Stomach (tissue), 8 donors: ENCODE measurements at regions not wholly inside any gene's neighbourhood (a gene's known extent, or its start where the extent isn't known, plus 50 kb on each side); places are given as distances from the start of the nearest gene placed in this dataset.
A peak's percentile ranks its signal among the peaks of the same experiment; 100 is the strongest.

Experiments
- DNase-seq, 2 donors: peaks; one replicate each; pipeline versions ENCODE4 v3.0.0 to v3.0.0-alpha.2; 2013 to 2019
- H3K27ac ChIP-seq, 5 donors: fragments of 200-600 bp in 4 of 5; sonication (generic) in 4 of 5; one replicate each; pipeline ENCODE4 v1.5.1; 2013 to 2019; ENCODE audit warnings: mild to moderate bottlenecking in 1 of 5, moderate library complexity in 1 of 5
- H3K27me3 ChIP-seq, 3 donors: fragments of 200-600 bp; sonication (generic); one replicate each; pipeline ENCODE4 v1.5.1; 2017 to 2019; ENCODE audit warnings: mixed run types in 1 of 3
- H3K36me3 ChIP-seq, 4 donors: fragments of 200-600 bp; sonication (generic); 1 replicate in 3 of 4; 2 replicates in 1 of 4; pipeline ENCODE4 v1.5.1; 2016 to 2019
- H3K4me1 ChIP-seq, 4 donors: fragments of 200-600 bp; sonication (generic); one replicate each; pipeline ENCODE4 v1.5.1; 2016 to 2019
- H3K4me3 ChIP-seq, 4 donors: fragments of 200-600 bp; sonication (generic) in 3 of 4; one replicate each; pipeline ENCODE4 v1.5.1; 2016 to 2019; ENCODE audit warnings: mild to moderate bottlenecking in 1 of 4
- H3K9me3 ChIP-seq, 4 donors: fragments of 200-600 bp; sonication (generic); one replicate each; pipeline ENCODE4 v1.5.1; 2016 to 2019
- EP300 ChIP-seq: sonication (generic); formaldehyde crosslinking; IDR thresholded peaks from one replicate; pipeline ENCODE4 v1.6.1; 2017; ENCODE audit warnings: antibody characterized with exemption
- POLR2A ChIP-seq, 4 donors: fragments of 450-650 bp; IDR thresholded peaks; one replicate each; pipeline ENCODE4 v1.6.1; 2016; ENCODE audit warnings: antibody characterized with exemption in 4 of 4, control low read depth in 2 of 4, mild to moderate bottlenecking in 1 of 4, moderate library complexity in 1 of 4
- POLR2AphosphoS5 ChIP-seq, 3 donors: sonication (generic); formaldehyde crosslinking; IDR thresholded peaks; one replicate each; pipeline ENCODE4 v1.6.1; 2016; ENCODE audit warnings: antibody characterized with exemption in 3 of 3
- WGBS, 5 donors: extraction: QIAGEN DNeasy Blood & Tissue Kit in 3 of 5; methylation state at CpG; one replicate each; pipeline versions ENCODE4 v1.1.5 to v1.1.7; 2013 to 2018; 5-methylcytosine and 5-hydroxymethylcytosine counted together
- intact Hi-C: fragments of 100-400 bp; cut with DNase I; formaldehyde crosslinking; loops from one replicate; pipeline ENCODE4 v1.15.1; 2023; ENCODE audit warnings: low total_unique reads
- TF ChIP-seq, protein P1 (sequence below), 7 experiments: fragments of 450-650 bp in 4 of 7; fragments of 200-600 bp in 3 of 7; sonication (generic) in 3 of 7; IDR thresholded peaks; one replicate each; pipeline ENCODE4 v1.5.1; 2016 to 2019; ENCODE audit warnings: antibody characterized with exemption in 7 of 7, control low read depth in 2 of 7, mild to moderate bottlenecking in 1 of 7
- donor health status: healthy with polysubstance abuse.
- donor health status: Bipolar disorder and iron deficiency.
- donor health status: healthy.

DNA sequence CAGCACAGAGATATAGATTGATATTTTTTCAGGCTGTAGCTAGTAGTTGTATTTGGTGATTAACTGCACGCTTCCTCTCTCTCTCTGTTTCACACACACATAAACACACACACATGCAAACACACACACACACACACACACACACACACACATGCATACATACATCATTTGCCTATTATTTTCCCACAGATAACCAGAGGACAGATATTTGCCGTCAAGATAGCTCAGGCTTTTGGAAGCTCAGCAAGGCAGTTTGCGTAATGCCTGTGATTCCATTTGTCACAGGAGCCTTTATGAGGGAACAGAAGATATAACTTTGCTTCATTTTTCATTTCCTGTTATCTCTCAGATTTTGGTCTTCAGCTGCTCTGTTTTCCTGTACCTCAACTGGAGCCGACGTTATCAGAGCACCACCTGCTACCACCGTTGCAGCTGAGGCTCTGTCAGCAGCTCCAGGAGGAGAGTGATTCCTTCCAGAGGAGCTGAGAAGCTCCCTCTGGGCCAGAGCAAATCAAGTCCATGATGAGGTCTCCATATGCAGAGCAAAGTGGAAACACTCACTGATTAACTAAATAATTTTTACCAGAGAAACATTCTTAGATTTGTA, 341.9 kb upstream of the PIK3C3 start:
- Histone ChIP-seq H3K4me3 (no peak overlapping the region), H3K27ac (no peak overlapping the region), H3K27me3 (no peaks in the 10 kb centered on the region), H3K9me3 (no peaks in the 10 kb centered on the region), H3K36me3 (no peaks in the 10 kb centered on the region), H3K4me1 (peaks cover 0 to 8% (median 0%) of the 10 kb centered on the region in 4 donors)
- TF ChIP-seq, protein P1, sequence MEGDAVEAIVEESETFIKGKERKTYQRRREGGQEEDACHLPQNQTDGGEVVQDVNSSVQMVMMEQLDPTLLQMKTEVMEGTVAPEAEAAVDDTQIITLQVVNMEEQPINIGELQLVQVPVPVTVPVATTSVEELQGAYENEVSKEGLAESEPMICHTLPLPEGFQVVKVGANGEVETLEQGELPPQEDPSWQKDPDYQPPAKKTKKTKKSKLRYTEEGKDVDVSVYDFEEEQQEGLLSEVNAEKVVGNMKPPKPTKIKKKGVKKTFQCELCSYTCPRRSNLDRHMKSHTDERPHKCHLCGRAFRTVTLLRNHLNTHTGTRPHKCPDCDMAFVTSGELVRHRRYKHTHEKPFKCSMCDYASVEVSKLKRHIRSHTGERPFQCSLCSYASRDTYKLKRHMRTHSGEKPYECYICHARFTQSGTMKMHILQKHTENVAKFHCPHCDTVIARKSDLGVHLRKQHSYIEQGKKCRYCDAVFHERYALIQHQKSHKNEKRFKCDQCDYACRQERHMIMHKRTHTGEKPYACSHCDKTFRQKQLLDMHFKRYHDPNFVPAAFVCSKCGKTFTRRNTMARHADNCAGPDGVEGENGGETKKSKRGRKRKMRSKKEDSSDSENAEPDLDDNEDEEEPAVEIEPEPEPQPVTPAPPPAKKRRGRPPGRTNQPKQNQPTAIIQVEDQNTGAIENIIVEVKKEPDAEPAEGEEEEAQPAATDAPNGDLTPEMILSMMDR (IDR thresholded peaks at IDR 0.05) = no peak
- TF ChIP-seq POLR2A (IDR thresholded peaks at IDR 0.05) = no peak
- TF ChIP-seq POLR2AphosphoS5 (IDR thresholded peaks at IDR 0.05) = no peak
- no peak for TF ChIP-seq EP300
- DNase-seq = no peak
- intact Hi-C loops = no loop called here
- WGBS, 5 donors = 60 to 73% (median 67%) methylated on average over 6 of the region's 6 CpGs

DNA sequence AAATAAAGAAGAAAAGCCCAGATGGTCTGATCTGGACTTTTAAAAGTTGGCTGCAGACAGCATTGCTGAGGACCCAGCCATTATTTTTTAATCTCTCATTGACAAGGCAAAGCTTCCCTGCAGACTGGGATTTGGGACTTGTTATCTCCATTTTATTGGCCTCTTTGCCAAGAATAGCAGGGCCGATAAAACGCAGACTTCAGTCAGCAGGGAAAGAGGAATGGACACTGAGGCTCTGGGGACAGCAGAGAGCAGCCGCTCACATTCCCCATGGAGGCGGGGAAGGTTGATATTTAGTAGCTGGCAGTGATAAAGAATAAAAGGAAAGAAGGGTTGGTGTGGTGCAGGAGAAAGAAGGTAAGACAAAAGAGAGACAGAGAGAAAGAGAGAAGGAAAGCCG, 350.1 kb upstream of the PIK3C3 start:
- H3K4me1 ChIP-seq = no peaks in the 10 kb centered on the region
- no peak overlapping the region for H3K27ac ChIP-seq
- TF ChIP-seq POLR2A (IDR thresholded peaks at IDR 0.05) (no peak), EP300 (no peak), POLR2AphosphoS5 (IDR thresholded peaks at IDR 0.05) (no peak)
- TF ChIP-seq, protein P1 (IDR thresholded peaks at IDR 0.05) = no peak
- no peaks in the 10 kb centered on the region for H3K9me3 ChIP-seq
- WGBS, 5 donors = 54 to 75% (median 61%) methylated on average over 5 of the region's 5 CpGs
- intact Hi-C loops = no loop called here
- no peak overlapping the region for H3K4me3 ChIP-seq
- peak in 1 of 2 donors; percentile 16 for DNase-seq
- no peaks in the 10 kb centered on the region for H3K27me3 ChIP-seq
- no peaks in the 10 kb centered on the region for H3K36me3 ChIP-seq

DNA sequence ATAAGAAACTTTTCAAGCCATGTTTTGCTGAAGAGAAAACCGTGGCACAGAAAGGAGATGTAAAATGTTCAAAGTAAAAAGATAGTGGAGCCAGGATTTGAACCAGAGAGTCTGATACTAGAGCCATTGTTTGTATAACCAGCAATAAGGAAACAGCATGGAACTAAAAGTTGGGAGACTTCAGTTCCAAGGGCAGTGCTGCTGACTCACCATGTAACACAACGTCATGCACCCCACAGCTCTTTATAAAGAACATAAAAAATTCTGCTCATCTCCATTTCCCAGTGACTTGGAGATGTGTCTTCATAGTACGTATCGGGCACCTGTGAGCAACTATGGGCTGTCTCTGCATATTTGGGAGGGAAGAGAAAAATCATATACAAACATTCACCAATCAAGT, 353.0 kb upstream of the PIK3C3 start:
- Histone ChIP-seq H3K4me1 (no peaks in the 10 kb centered on the region), H3K27ac (no peak overlapping the region), H3K27me3 (no peaks in the 10 kb centered on the region), H3K36me3 (no peaks in the 10 kb centered on the region), H3K4me3 (no peak overlapping the region), H3K9me3 (no peaks in the 10 kb centered on the region)
- 62 to 83% (median 81%) methylated on average over 4 of the region's 4 CpGs for WGBS, 5 donors
- DNase-seq = no peak
- no peak for TF ChIP-seq EP300
- TF ChIP-seq, protein P1 (IDR thresholded peaks at IDR 0.05) = no peak
- TF ChIP-seq POLR2A (IDR thresholded peaks at IDR 0.05) = no peak
- TF ChIP-seq POLR2AphosphoS5 (IDR thresholded peaks at IDR 0.05) = no peak
- intact Hi-C loops = no loop called here

DNA sequence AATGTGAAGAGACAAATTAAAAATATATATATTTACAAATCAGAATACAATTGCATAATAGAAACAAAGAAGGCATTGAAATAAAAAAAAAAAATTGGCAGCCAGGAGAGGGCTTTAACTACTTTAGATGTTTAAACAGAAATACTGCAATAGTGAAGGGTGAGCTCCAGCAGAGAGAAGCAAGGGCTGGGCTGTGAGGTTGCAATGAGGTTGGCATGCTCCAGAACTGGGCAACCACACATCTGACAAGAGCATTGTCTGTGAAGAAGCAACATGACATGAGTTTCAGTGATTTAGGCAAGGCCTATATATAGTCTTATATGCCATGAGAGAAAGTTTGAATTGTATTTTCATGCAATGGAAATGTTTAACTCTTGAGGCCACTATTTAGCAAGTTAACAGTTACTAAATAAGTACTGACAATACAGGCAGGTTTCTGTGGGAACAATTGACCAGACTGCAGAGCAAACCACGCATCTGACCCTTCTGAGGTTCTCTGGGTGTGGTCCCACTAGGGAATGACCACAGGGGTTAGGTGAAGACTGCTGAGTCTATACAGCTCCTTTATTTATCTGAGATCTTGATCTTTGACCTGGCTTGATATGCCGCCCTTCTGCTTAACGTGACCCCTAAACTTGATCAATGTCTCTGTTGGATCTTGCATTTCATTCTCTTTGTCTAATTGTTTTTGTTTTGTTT, 354.2 kb upstream of the PIK3C3 start:
- Histone ChIP-seq H3K4me1 (no peaks in the 10 kb centered on the region), H3K36me3 (no peaks in the 10 kb centered on the region), H3K27ac (no peak overlapping the region), H3K4me3 (no peak overlapping the region), H3K27me3 (no peaks in the 10 kb centered on the region), H3K9me3 (no peaks in the 10 kb centered on the region)
- no peak for DNase-seq
- TF ChIP-seq EP300 (no peak), POLR2A (IDR thresholded peaks at IDR 0.05) (no peak), POLR2AphosphoS5 (IDR thresholded peaks at IDR 0.05) (no peak)
- TF ChIP-seq, protein P1 (IDR thresholded peaks at IDR 0.05) = no peak
- intact Hi-C loops = no loop called here
- 68 to 87% (median 80%) methylated on average over 3 of the region's 3 CpGs for WGBS, 5 donors
